MG63 (cell line): ENCODE measurements at regions not wholly inside any gene's neighbourhood (a gene's known extent, or its start where the extent isn't known, plus 50 kb on each side); places are given as distances from the start of the nearest gene placed in this dataset.
A peak's percentile ranks its signal among the peaks of the same experiment; 100 is the strongest.
"Not testable (repeated sequence)": the region's sequence is repeated elsewhere in the genome, so short reads cannot be mapped to it uniquely, and the experiment has no call there.

ENCODE experiments used
- DNase-seq: peaks from one replicate; pipeline ENCODE4 v3.0.0-alpha.2; 2020
- H3K27me3 ChIP-seq: fragments of 250-450 bp; sonication (Bioruptor Pico); 2 replicates; pipeline ENCODE4 v1.5.1; 2020; ENCODE audit warnings: mild to moderate bottlenecking, moderate library complexity
- H3K36me3 ChIP-seq: fragments of 250-450 bp; sonication (Bioruptor Pico); 2 replicates; pipeline ENCODE4 v1.5.1; 2020; ENCODE audit warnings: mild to moderate bottlenecking, moderate library complexity
- H3K4me3 ChIP-seq: fragments of 250-450 bp; sonication (Bioruptor Pico); 2 replicates; pipeline ENCODE4 v1.5.1; 2020; ENCODE audit warnings: mild to moderate bottlenecking, moderate library complexity
- H3K9me3 ChIP-seq: fragments of 250-450 bp; sonication (Bioruptor Pico); 2 replicates; pipeline ENCODE4 v1.5.1; 2020; ENCODE audit warnings: mild to moderate bottlenecking, moderate library complexity

- H3K36me3 ChIP-seq = no peaks in the 10 kb centered on the region
- H3K27me3 ChIP-seq = no peaks in the 10 kb centered on the region
- H3K4me3 ChIP-seq = no peak overlapping the region
- DNase-seq = no peak
- H3K9me3 ChIP-seq = no peaks in the 10 kb centered on the region
Observed at GRCh38 chr2:122565364-122565763, 809.9 kb downstream of the TSN start.

- Histone ChIP-seq H3K27me3 (no peaks in the 10 kb centered on the region), H3K9me3 (no peaks in the 10 kb centered on the region), H3K36me3 (no peaks in the 10 kb centered on the region), H3K4me3 (no peak overlapping the region)
- no peak for DNase-seq
Observed at GRCh38 chr2:122570641-122571040, 815.2 kb downstream of the TSN start.

GRCh38 chr2:122571471-122571870, 816.0 kb downstream of the TSN start:
- not testable (repeated sequence) for DNase-seq, H3K4me3 ChIP-seq

GRCh38 chr2:122575076-122575475, 819.6 kb downstream of the TSN start:
- Histone ChIP-seq H3K4me3 (no peak overlapping the region), H3K9me3 (no peaks in the 10 kb centered on the region; the same call in 1 of the 2 replicates), H3K36me3 (no peaks in the 10 kb centered on the region), H3K27me3 (no peaks in the 10 kb centered on the region)
- DNase-seq = no peak

More at GRCh38 chr2:122571471-122571870, 816.0 kb downstream of the TSN start:
- not testable (repeated sequence) for H3K27me3 ChIP-seq, H3K36me3 ChIP-seq, H3K9me3 ChIP-seq

GRCh38 chr2:122583159-122583917, 827.9 kb downstream of the TSN start:
- no peaks in the 10 kb centered on the region for H3K36me3 ChIP-seq
- DNase-seq = no peak
- H3K4me3 ChIP-seq = no peak overlapping the region
- H3K27me3 ChIP-seq = no peaks in the 10 kb centered on the region
- H3K9me3 ChIP-seq = no peaks in the 10 kb centered on the region; the same call in 1 of the 2 replicates

GRCh38 chr2:122590524-122590923, 835.1 kb downstream of the TSN start:
- Histone ChIP-seq H3K36me3 (no peaks in the 10 kb centered on the region), H3K9me3 (no peaks in the 10 kb centered on the region), H3K4me3 (no peak overlapping the region), H3K27me3 (no peaks in the 10 kb centered on the region)
- DNase-seq = no peak

- no peaks in the 10 kb centered on the region for H3K9me3 ChIP-seq
- DNase-seq = peak; percentile 8
- no peaks in the 10 kb centered on the region for H3K36me3 ChIP-seq
- H3K4me3 ChIP-seq = no peak overlapping the region
- no peaks in the 10 kb centered on the region for H3K27me3 ChIP-seq
Observed at GRCh38 chr2:122595065-122595464, 839.6 kb downstream of the TSN start.

- H3K4me3 ChIP-seq = no peak overlapping the region
- H3K9me3 ChIP-seq = no peaks in the 10 kb centered on the region
- no peak for DNase-seq
- no peaks in the 10 kb centered on the region for H3K27me3 ChIP-seq
- H3K36me3 ChIP-seq = no peaks in the 10 kb centered on the region
Observed at GRCh38 chr2:122596598-122596997, 841.1 kb downstream of the TSN start.

GRCh38 chr2:122598784-122599183, 843.3 kb downstream of the TSN start:
- no peak for DNase-seq
- H3K9me3 ChIP-seq = no peaks in the 10 kb centered on the region
- no peaks in the 10 kb centered on the region for H3K27me3 ChIP-seq
- no peaks in the 10 kb centered on the region for H3K36me3 ChIP-seq
- no peak overlapping the region for H3K4me3 ChIP-seq

- H3K4me3 ChIP-seq = no peak overlapping the region
- H3K9me3 ChIP-seq = no peaks in the 10 kb centered on the region
- no peak for DNase-seq
- H3K36me3 ChIP-seq = no peaks in the 10 kb centered on the region
- H3K27me3 ChIP-seq = no peaks in the 10 kb centered on the region
Observed at GRCh38 chr2:122610948-122611609, 855.6 kb downstream of the TSN start.

- Histone ChIP-seq H3K27me3 (no peaks in the 10 kb centered on the region), H3K36me3 (no peaks in the 10 kb centered on the region), H3K4me3 (no peak overlapping the region), H3K9me3 (no peaks in the 10 kb centered on the region; the same call in none of the 2 replicates)
- DNase-seq = no peak
Observed at GRCh38 chr2:122622934-122623333, 867.5 kb downstream of the TSN start.

- Histone ChIP-seq H3K4me3 (no peak overlapping the region), H3K9me3 (no peaks in the 10 kb centered on the region; the same call in 1 of the 2 replicates), H3K27me3 (no peaks in the 10 kb centered on the region), H3K36me3 (no peaks in the 10 kb centered on the region)
- no peak for DNase-seq
Observed at GRCh38 chr2:122627388-122627787, 871.9 kb downstream of the TSN start.

- H3K27me3 ChIP-seq = no peaks in the 10 kb centered on the region
- no peaks in the 10 kb centered on the region for H3K9me3 ChIP-seq
- no peak overlapping the region for H3K4me3 ChIP-seq
- DNase-seq = peak; percentile 54
- H3K36me3 ChIP-seq = no peaks in the 10 kb centered on the region
Observed at GRCh38 chr2:122634256-122634655, 878.8 kb downstream of the TSN start.

GRCh38 chr2:122634920-122635319, 879.5 kb downstream of the TSN start:
- H3K4me3 ChIP-seq = no peak overlapping the region

GRCh38 chr2:122635686-122636085, 880.2 kb downstream of the TSN start:
- Histone ChIP-seq H3K27me3 (no peaks in the 10 kb centered on the region), H3K4me3 (no peak overlapping the region), H3K36me3 (no peaks in the 10 kb centered on the region), H3K9me3 (no peaks in the 10 kb centered on the region)
- DNase-seq = no peak

More at GRCh38 chr2:122634920-122635319, 879.5 kb downstream of the TSN start:
- no peaks in the 10 kb centered on the region for H3K27me3 ChIP-seq
- H3K36me3 ChIP-seq = no peaks in the 10 kb centered on the region
- no peak for DNase-seq
- H3K9me3 ChIP-seq = no peaks in the 10 kb centered on the region

- no peaks in the 10 kb centered on the region for H3K9me3 ChIP-seq
- DNase-seq = no peak
- no peak overlapping the region for H3K4me3 ChIP-seq
- no peaks in the 10 kb centered on the region for H3K27me3 ChIP-seq
- no peaks in the 10 kb centered on the region for H3K36me3 ChIP-seq
Observed at GRCh38 chr2:122636097-122636496, 880.6 kb downstream of the TSN start.

GRCh38 chr2:122639176-122639575, 883.7 kb downstream of the TSN start:
- no peaks in the 10 kb centered on the region for H3K27me3 ChIP-seq

GRCh38 chr2:122639711-122640110, 884.3 kb downstream of the TSN start:
- DNase-seq = no peak
- Histone ChIP-seq H3K4me3 (no peak overlapping the region), H3K27me3 (no peaks in the 10 kb centered on the region), H3K36me3 (no peaks in the 10 kb centered on the region), H3K9me3 (no peaks in the 10 kb centered on the region)

More at GRCh38 chr2:122639176-122639575, 883.7 kb downstream of the TSN start:
- Histone ChIP-seq H3K36me3 (no peaks in the 10 kb centered on the region), H3K9me3 (no peaks in the 10 kb centered on the region), H3K4me3 (no peak overlapping the region)
- no peak for DNase-seq
